Osteocyte (in vitro differentiated cells): ENCODE measurements at regions not wholly inside any gene's neighbourhood (a gene's known extent, or its start where the extent isn't known, plus 50 kb on each side); places are given as distances from the start of the nearest gene placed in this dataset.
A peak's percentile ranks its signal among the peaks of the same experiment; 100 is the strongest.

ENCODE experiments used
- DNase-seq: peaks from one replicate; pipeline ENCODE4 v3.0.0; 2021; ENCODE audit warnings: mixed read lengths; ENCODE audit not compliant: unreplicated experiment; ENCODE audit errors: extremely low spot score
- H3K27ac Mint-ChIP-seq: one replicate; pipeline ENCODE4 v1.8.0; 2021; ENCODE audit warnings: mild to moderate bottlenecking, mixed read lengths; ENCODE audit not compliant: unreplicated experiment
- H3K27me3 Mint-ChIP-seq: one replicate; pipeline ENCODE4 v1.8.0; 2021; ENCODE audit warnings: mixed read lengths; ENCODE audit not compliant: unreplicated experiment
- H3K36me3 Mint-ChIP-seq: one replicate; pipeline ENCODE4 v1.8.0; 2021; ENCODE audit warnings: mixed read lengths; ENCODE audit not compliant: unreplicated experiment
- H3K4me1 Mint-ChIP-seq: one replicate; pipeline ENCODE4 v1.8.0; 2021; ENCODE audit warnings: mixed read lengths; ENCODE audit not compliant: unreplicated experiment
- H3K4me3 Mint-ChIP-seq: one replicate; pipeline ENCODE4 v1.8.0; 2021; ENCODE audit warnings: mild to moderate bottlenecking, moderate library complexity, mixed read lengths; ENCODE audit not compliant: unreplicated experiment
- H3K9me3 Mint-ChIP-seq: one replicate; pipeline ENCODE4 v1.8.0; 2021; ENCODE audit warnings: mixed read lengths; ENCODE audit not compliant: unreplicated experiment
- CTCF ChIP-seq: fragments of 200-600 bp; sonication (generic); IDR thresholded peaks from 2 replicates; pipeline ENCODE4 v1.5.0; 2021; ENCODE audit warnings: antibody characterized with exemption, mild to moderate bottlenecking, moderate library complexity

GRCh38 chr3:162329514-162329913, 832.9 kb downstream of the OTOL1 start:
- DNase-seq: no peak
- Mint-ChIP-seq H3K9me3 (peaks cover 14% of the 10 kb centered on the region), H3K27ac (no peak overlapping the region), H3K27me3 (no peaks in the 10 kb centered on the region), H3K4me3 (no peak overlapping the region), H3K36me3 (peaks cover 4% of the 10 kb centered on the region), H3K4me1 (peaks cover 10% of the 10 kb centered on the region)
- no peak for TF ChIP-seq CTCF

GRCh38 chr3:162332344-162332743, 835.7 kb downstream of the OTOL1 start:
- no peak for DNase-seq
- Mint-ChIP-seq H3K36me3 (peaks cover 4% of the 10 kb centered on the region), H3K27ac (no peak overlapping the region), H3K4me3 (no peak overlapping the region), H3K27me3 (no peaks in the 10 kb centered on the region), H3K9me3 (peaks cover 14% of the 10 kb centered on the region), H3K4me1 (peaks cover 11% of the 10 kb centered on the region)
- TF ChIP-seq CTCF: no peak

GRCh38 chr3:162334537-162334936, 837.9 kb downstream of the OTOL1 start:
- H3K27ac Mint-ChIP-seq: no peak overlapping the region
- peaks cover 14% of the 10 kb centered on the region for H3K9me3 Mint-ChIP-seq
- H3K27me3 Mint-ChIP-seq: no peaks in the 10 kb centered on the region
- H3K36me3 Mint-ChIP-seq: peaks cover 4% of the 10 kb centered on the region
- no peak overlapping the region for H3K4me3 Mint-ChIP-seq
- peaks cover 32% of the 10 kb centered on the region for H3K4me1 Mint-ChIP-seq
- DNase-seq: no peak
- TF ChIP-seq CTCF: no peak

- no peak for TF ChIP-seq CTCF
- no peaks in the 10 kb centered on the region for H3K27me3 Mint-ChIP-seq
- peaks cover 7% of the 10 kb centered on the region for H3K9me3 Mint-ChIP-seq
- no peak overlapping the region for H3K4me3 Mint-ChIP-seq
- peaks cover 26% of the 10 kb centered on the region for H3K4me1 Mint-ChIP-seq
- peak overlapping the region; percentile 9 for H3K27ac Mint-ChIP-seq
- peaks cover 4% of the 10 kb centered on the region for H3K36me3 Mint-ChIP-seq
- no peak for DNase-seq
Observed at GRCh38 chr3:162337630-162338029, 841.0 kb downstream of the OTOL1 start.

GRCh38 chr3:162338514-162338913, 841.9 kb downstream of the OTOL1 start:
- Mint-ChIP-seq H3K4me3 (no peak overlapping the region), H3K27ac (peak overlapping the region; percentile 31), H3K27me3 (no peaks in the 10 kb centered on the region), H3K36me3 (peaks cover 4% of the 10 kb centered on the region), H3K4me1 (peaks cover 21% of the 10 kb centered on the region), H3K9me3 (peaks cover 7% of the 10 kb centered on the region)
- no peak for DNase-seq
- TF ChIP-seq CTCF: no peak
